H1 (cell line): ENCODE measurements at regions not wholly inside any gene's neighbourhood (a gene's known extent, or its start where the extent isn't known, plus 50 kb on each side); places are given as distances from the start of the nearest gene placed in this dataset.

Experiments
- CBX5 ChIP-seq: fragments of 300-800, 300-1000 bp; sonication (generic); IDR thresholded peaks from 2 replicates; pipeline ENCODE4 v1.7.1; 2016; ENCODE audit warnings: antibody characterized with exemption, low read length, low read depth
- CTCF ChIP-seq, 3 experiments: IDR thresholded peaks; 1 replicate in 2 of 3; 2 replicates in 1 of 3; pipeline versions ENCODE4 v1.5.1 to v1.6.1; 2011; ENCODE audit warnings: low read length in 3 of 3, mild to moderate bottlenecking in 3 of 3, inconsistent platforms in 2 of 3, low read depth in 1 of 3, moderate library complexity in 1 of 3; ENCODE audit not compliant: insufficient read depth in 1 of 3; ENCODE audit errors: control extremely low read depth in 1 of 3
- EP300 ChIP-seq, 2 experiments: IDR thresholded peaks; 1 replicate in 1 of 2; 2 replicates in 1 of 2; pipeline ENCODE4 v1.6.1; 2011 to 2012; ENCODE audit warnings: low read depth in 2 of 2, low read length in 2 of 2, mild to moderate bottlenecking in 2 of 2, borderline replicate concordance in 1 of 2, inconsistent platforms in 1 of 2, moderate library complexity in 1 of 2
- HDAC6 ChIP-seq: IDR thresholded peaks from one replicate; pipeline ENCODE4 v1.7.1; 2012; ENCODE audit warnings: low read depth, mild to moderate bottlenecking, inconsistent platforms, low read length, moderate library complexity
- RNF2 ChIP-seq: fragments of 200-900, 300-1000 bp; sonication (generic); IDR thresholded peaks from 2 replicates; pipeline ENCODE4 v1.7.1; 2016; ENCODE audit warnings: borderline replicate concordance, low read depth, mild to moderate bottlenecking, antibody characterized with exemption, low read length; ENCODE audit not compliant: poor library complexity, severe bottlenecking; ENCODE audit errors: missing control alignments
- SIN3A ChIP-seq, 2 experiments: IDR thresholded peaks in 1 of 2; conservative IDR thresholded peaks in 1 of 2; 2 replicates each; pipeline ENCODE4 v1.6.1; 2011 to 2012; ENCODE audit warnings: low read length in 2 of 2, improper control_type of control experiment in 1 of 2, low read depth in 1 of 2, mild to moderate bottlenecking in 1 of 2

DNA sequence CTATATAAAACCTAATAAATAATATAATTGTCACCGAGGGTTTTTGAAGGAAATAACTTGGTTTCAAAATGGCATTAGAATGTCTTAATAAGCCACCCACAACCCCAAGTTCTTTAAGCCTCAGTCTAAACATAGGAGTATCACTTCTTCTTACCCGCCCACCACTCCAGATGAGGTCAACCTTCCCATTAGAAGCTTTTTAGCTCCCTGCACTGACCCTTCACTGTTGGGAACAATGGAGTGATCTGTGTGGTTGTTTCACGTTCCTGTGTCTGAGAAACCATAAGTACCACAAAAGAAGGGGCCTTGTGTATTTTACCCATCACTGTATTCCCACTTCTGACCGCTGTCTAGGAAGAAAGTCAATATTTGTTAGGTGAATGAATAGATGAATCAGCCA lies 326.3 kb upstream of the ZNF521 start:
- TF ChIP-seq EP300 (IDR thresholded peaks at IDR 0.05; ENCODE audit: borderline replicate concordance in 1 of 2, low read depth in 2 of 2, low read length in 2 of 2) (no peak), CTCF (IDR thresholded peaks at IDR 0.05; ENCODE audit: control extremely low read depth in 1 of 3, insufficient read depth in 1 of 3, low read depth in 1 of 3, low read length in 3 of 3) (no peak), RNF2 (no peak), CBX5 (no peak), SIN3A (conservative IDR thresholded peaks at IDR 0.05 in 1 of 2, IDR thresholded peaks at IDR 0.05 in 1 of 2; ENCODE audit: low read depth in 1 of 2, low read length in 2 of 2) (no peak), HDAC6 (no peak)
